ENCODE measurements at regions not wholly inside any gene's neighbourhood (a gene's known extent, or its start where the extent isn't known, plus 50 kb on each side); places are given as distances from the start of the nearest gene placed in this dataset.

GRCh38 chr3:23644099-23644498 lies 161.7 kb upstream of the UBE2E1 start:
- TF ChIP-seq CTCF (IDR thresholded peaks at IDR 0.05; ENCODE audit: insufficient read depth, low read depth, low read length) (no peak), EZH2 (IDR thresholded peaks at IDR 0.05; ENCODE audit: insufficient read depth, low read length) (no peak)
